WTC11 (cell line): ENCODE measurements at regions not wholly inside any gene's neighbourhood (a gene's known extent, or its start where the extent isn't known, plus 50 kb on each side); places are given as distances from the start of the nearest gene placed in this dataset.

Experiments used
- CREB1 ChIP-seq: sonication (generic); formaldehyde crosslinking; IDR thresholded peaks from 2 replicates; pipeline ENCODE4 v1.8.0; 2023; ENCODE audit warnings: mild to moderate bottlenecking, missing genetic modification reagents
- FOXJ3 ChIP-seq: sonication (generic); formaldehyde crosslinking; IDR thresholded peaks from 2 replicates; pipeline ENCODE4 v1.9.0; 2021; ENCODE audit warnings: missing genetic modification reagents, mild to moderate bottlenecking, borderline replicate concordance
- IRF2 ChIP-seq: sonication (generic); formaldehyde crosslinking; IDR thresholded peaks from 2 replicates; pipeline ENCODE4 v1.8.0; 2022; ENCODE audit warnings: low read depth, missing genetic modification reagents, borderline replicate concordance
- ZNF138 ChIP-seq: sonication (generic); formaldehyde crosslinking; conservative IDR thresholded peaks from 2 replicates; pipeline ENCODE4 v1.8.1; 2022; ENCODE audit warnings: mild to moderate bottlenecking, moderate library complexity, missing genetic modification reagents
- ZNF317 ChIP-seq: sonication (generic); formaldehyde crosslinking; IDR thresholded peaks from 2 replicates; pipeline ENCODE4 v1.8.1; 2023; ENCODE audit warnings: low read depth, mild to moderate bottlenecking, moderate library complexity, missing genetic modification reagents, borderline replicate concordance
- TF ChIP-seq, protein P1 (sequence below): sonication (generic); formaldehyde crosslinking; conservative IDR thresholded peaks from 2 replicates; pipeline ENCODE4 v1.8.1; 2022; ENCODE audit warnings: mild to moderate bottlenecking, missing genetic modification reagents
- TF ChIP-seq, protein P2 (sequence below): fragments of 200-600 bp; IDR thresholded peaks from 2 replicates; pipeline ENCODE4 v1.8.0; 2022; ENCODE audit warnings: antibody characterized with exemption
- TF ChIP-seq, protein P3 (sequence below): sonication (generic); formaldehyde crosslinking; IDR thresholded peaks from 2 replicates; pipeline ENCODE4 v1.8.1; 2022; ENCODE audit warnings: low read depth, missing genetic modification reagents, borderline replicate concordance
- TF ChIP-seq, protein P4 (sequence below): sonication (generic); formaldehyde crosslinking; IDR thresholded peaks from 2 replicates; pipeline ENCODE4 v1.8.1; 2023; ENCODE audit warnings: mild to moderate bottlenecking, missing genetic modification reagents, borderline replicate concordance
- TF ChIP-seq, protein P5 (sequence below): sonication (generic); formaldehyde crosslinking; IDR thresholded peaks from 2 replicates; pipeline ENCODE4 v1.8.0; 2023; ENCODE audit warnings: missing genetic modification reagents

DNA sequence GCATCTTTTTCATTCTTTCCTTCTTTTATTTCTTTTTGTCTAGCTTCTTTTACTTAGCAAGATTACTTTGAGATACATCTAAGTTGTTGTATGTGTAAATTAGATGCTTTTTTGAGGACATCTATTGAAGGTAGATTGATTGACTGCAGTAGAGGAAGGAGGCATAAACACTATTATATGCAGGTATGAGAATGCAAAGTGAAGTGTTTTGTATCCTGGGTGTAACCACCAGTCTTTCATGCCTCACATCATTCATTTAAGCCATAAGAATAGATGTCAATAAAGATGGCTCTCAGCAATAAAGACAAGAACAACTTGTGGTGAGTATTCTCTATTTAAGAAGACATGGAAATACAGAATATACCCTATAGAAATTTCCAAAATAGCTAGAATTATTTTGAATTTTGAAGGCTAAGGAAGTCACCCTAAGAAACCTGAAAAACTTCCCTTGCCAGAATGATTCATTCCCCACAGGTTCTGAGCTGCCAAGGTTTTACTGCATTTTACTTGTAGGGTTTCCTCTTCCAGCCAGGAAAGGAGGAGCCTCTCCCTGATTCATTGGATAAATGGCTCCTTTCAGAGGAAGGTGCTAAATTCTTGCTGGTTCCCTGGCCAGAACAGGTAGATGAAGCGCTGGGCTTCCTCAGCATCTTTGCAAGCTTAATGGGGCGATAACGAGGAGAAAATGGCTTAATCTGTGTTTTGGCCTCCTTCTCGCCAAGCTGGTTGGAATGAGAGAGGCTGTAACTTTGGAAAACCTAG, 279.8 kb upstream of the SLC14A2 start:
- TF ChIP-seq, protein P1, sequence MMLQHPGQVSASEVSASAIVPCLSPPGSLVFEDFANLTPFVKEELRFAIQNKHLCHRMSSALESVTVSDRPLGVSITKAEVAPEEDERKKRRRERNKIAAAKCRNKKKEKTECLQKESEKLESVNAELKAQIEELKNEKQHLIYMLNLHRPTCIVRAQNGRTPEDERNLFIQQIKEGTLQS (CRISPR knock-in tag): no peak
- TF ChIP-seq, protein P2, sequence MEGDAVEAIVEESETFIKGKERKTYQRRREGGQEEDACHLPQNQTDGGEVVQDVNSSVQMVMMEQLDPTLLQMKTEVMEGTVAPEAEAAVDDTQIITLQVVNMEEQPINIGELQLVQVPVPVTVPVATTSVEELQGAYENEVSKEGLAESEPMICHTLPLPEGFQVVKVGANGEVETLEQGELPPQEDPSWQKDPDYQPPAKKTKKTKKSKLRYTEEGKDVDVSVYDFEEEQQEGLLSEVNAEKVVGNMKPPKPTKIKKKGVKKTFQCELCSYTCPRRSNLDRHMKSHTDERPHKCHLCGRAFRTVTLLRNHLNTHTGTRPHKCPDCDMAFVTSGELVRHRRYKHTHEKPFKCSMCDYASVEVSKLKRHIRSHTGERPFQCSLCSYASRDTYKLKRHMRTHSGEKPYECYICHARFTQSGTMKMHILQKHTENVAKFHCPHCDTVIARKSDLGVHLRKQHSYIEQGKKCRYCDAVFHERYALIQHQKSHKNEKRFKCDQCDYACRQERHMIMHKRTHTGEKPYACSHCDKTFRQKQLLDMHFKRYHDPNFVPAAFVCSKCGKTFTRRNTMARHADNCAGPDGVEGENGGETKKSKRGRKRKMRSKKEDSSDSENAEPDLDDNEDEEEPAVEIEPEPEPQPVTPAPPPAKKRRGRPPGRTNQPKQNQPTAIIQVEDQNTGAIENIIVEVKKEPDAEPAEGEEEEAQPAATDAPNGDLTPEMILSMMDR: no peak
- TF ChIP-seq FOXJ3 (CRISPR knock-in tag) (no peak), ZNF317 (CRISPR knock-in tag) (no peak), CREB1 (no peak), IRF2 (CRISPR knock-in tag) (no peak), ZNF138 (CRISPR knock-in tag) (no peak)
- TF ChIP-seq, protein P3, sequence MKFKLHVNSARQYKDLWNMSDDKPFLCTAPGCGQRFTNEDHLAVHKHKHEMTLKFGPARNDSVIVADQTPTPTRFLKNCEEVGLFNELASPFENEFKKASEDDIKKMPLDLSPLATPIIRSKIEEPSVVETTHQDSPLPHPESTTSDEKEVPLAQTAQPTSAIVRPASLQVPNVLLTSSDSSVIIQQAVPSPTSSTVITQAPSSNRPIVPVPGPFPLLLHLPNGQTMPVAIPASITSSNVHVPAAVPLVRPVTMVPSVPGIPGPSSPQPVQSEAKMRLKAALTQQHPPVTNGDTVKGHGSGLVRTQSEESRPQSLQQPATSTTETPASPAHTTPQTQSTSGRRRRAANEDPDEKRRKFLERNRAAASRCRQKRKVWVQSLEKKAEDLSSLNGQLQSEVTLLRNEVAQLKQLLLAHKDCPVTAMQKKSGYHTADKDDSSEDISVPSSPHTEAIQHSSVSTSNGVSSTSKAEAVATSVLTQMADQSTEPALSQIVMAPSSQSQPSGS (CRISPR knock-in tag): no peak
- TF ChIP-seq, protein P4, sequence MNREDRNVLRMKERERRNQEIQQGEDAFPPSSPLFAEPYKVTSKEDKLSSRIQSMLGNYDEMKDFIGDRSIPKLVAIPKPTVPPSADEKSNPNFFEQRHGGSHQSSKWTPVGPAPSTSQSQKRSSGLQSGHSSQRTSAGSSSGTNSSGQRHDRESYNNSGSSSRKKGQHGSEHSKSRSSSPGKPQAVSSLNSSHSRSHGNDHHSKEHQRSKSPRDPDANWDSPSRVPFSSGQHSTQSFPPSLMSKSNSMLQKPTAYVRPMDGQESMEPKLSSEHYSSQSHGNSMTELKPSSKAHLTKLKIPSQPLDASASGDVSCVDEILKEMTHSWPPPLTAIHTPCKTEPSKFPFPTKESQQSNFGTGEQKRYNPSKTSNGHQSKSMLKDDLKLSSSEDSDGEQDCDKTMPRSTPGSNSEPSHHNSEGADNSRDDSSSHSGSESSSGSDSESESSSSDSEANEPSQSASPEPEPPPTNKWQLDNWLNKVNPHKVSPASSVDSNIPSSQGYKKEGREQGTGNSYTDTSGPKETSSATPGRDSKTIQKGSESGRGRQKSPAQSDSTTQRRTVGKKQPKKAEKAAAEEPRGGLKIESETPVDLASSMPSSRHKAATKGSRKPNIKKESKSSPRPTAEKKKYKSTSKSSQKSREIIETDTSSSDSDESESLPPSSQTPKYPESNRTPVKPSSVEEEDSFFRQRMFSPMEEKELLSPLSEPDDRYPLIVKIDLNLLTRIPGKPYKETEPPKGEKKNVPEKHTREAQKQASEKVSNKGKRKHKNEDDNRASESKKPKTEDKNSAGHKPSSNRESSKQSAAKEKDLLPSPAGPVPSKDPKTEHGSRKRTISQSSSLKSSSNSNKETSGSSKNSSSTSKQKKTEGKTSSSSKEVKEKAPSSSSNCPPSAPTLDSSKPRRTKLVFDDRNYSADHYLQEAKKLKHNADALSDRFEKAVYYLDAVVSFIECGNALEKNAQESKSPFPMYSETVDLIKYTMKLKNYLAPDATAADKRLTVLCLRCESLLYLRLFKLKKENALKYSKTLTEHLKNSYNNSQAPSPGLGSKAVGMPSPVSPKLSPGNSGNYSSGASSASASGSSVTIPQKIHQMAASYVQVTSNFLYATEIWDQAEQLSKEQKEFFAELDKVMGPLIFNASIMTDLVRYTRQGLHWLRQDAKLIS (CRISPR knock-in tag): no peak
- TF ChIP-seq, protein P5, sequence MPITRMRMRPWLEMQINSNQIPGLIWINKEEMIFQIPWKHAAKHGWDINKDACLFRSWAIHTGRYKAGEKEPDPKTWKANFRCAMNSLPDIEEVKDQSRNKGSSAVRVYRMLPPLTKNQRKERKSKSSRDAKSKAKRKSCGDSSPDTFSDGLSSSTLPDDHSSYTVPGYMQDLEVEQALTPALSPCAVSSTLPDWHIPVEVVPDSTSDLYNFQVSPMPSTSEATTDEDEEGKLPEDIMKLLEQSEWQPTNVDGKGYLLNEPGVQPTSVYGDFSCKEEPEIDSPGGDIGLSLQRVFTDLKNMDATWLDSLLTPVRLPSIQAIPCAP: no peak
